GM21825 (cell line): ENCODE measurements at regions not wholly inside any gene's neighbourhood (a gene's known extent, or its start where the extent isn't known, plus 50 kb on each side); places are given as distances from the start of the nearest gene placed in this dataset.

Experiments used
- ATAC-seq: cut with Tn5 transposase; IDR thresholded peaks from one replicate; pipeline ENCODE4 v1.9.1; 2021; ENCODE audit warnings: mild to moderate bottlenecking, moderate library complexity; ENCODE audit not compliant: unreplicated experiment

- ATAC-seq: no peak
These were observed 55.8 kb upstream of the CDH6 start for GRCh38 chr5:31137676-31138075.

- ATAC-seq: no peak
These were observed 57.9 kb upstream of the CDH6 start for GRCh38 chr5:31135542-31135941.

- no peak for ATAC-seq
These were observed 60.0 kb upstream of the CDH6 start for GRCh38 chr5:31133488-31133887.

GRCh38 chr5:31131381-31131891 is 62.0 kb upstream of the CDH6 start:
- no peak for ATAC-seq

GRCh38 chr5:31130676-31131075 is 62.8 kb upstream of the CDH6 start:
- ATAC-seq: no peak

GRCh38 chr5:31124651-31125305 is 68.7 kb upstream of the CDH6 start:
- ATAC-seq: no peak

GRCh38 chr5:31124026-31124425 is 69.5 kb upstream of the CDH6 start:
- no peak for ATAC-seq

- ATAC-seq: no peak
These were observed 70.2 kb upstream of the CDH6 start for GRCh38 chr5:31122998-31123951.

- ATAC-seq: no peak
These were observed 72.3 kb upstream of the CDH6 start for GRCh38 chr5:31121224-31121623.

- no peak for ATAC-seq
These were observed 72.9 kb upstream of the CDH6 start for GRCh38 chr5:31120642-31120948.

- ATAC-seq: no peak
These were observed 73.4 kb upstream of the CDH6 start for GRCh38 chr5:31119938-31120641.

- no peak for ATAC-seq
These were observed 76.9 kb upstream of the CDH6 start for GRCh38 chr5:31116466-31117031.

GRCh38 chr5:31114817-31115216 is 78.7 kb upstream of the CDH6 start:
- ATAC-seq: no peak

- ATAC-seq: no peak
These were observed 79.7 kb upstream of the CDH6 start for GRCh38 chr5:31113666-31114350.

- ATAC-seq: no peak
These were observed 80.4 kb upstream of the CDH6 start for GRCh38 chr5:31113101-31113500.

GRCh38 chr5:31107091-31107518 is 86.4 kb upstream of the CDH6 start:
- no peak for ATAC-seq

GRCh38 chr5:31106691-31107090 is 86.8 kb upstream of the CDH6 start:
- no peak for ATAC-seq

- no peak for ATAC-seq
These were observed 87.2 kb upstream of the CDH6 start for GRCh38 chr5:31106278-31106677.

GRCh38 chr5:31104775-31105174 is 88.7 kb upstream of the CDH6 start:
- ATAC-seq: no peak

- ATAC-seq: no peak
These were observed 92.6 kb upstream of the CDH6 start for GRCh38 chr5:31100781-31101310.
